ENCODE measurements at regions not wholly inside any gene's neighbourhood (a gene's known extent, or its start where the extent isn't known, plus 50 kb on each side); places are given as distances from the start of the nearest gene placed in this dataset.

- Histone ChIP-seq H3K23ac (ENCODE audit: low read length) (no peak overlapping the region), H4K12ac (ENCODE audit: low read depth, low read length) (no peak overlapping the region), H3K79me2 (ENCODE audit: control insufficient read depth, insufficient read depth, low read length, poor library complexity) (no peaks in the 10 kb centered on the region), H2AK5ac (ENCODE audit: low read length) (no peak overlapping the region), H4K91ac (ENCODE audit: low read depth, low read length) (no peak overlapping the region), H3K27me3 (ENCODE audit: insufficient read depth, low read length) (no peaks in the 10 kb centered on the region), H2AFZ (ENCODE audit: insufficient read depth, low read length, poor library complexity) (no peak overlapping the region), H3K36me3 (ENCODE audit: control insufficient read depth in 1 of 2, insufficient read depth in 2 of 2, low read length in 2 of 2) (no peaks in the 10 kb centered on the region), H3K4me3 (ENCODE audit: low read depth, low read length) (no peak overlapping the region), H3K4ac (ENCODE audit: low read depth, low read length) (no peak overlapping the region), H3K4me1 (ENCODE audit: control insufficient read depth in 1 of 2, insufficient read depth in 2 of 2, low read length in 2 of 2) (peaks cover 0 to 2% of the 10 kb centered on the region in 2 experiments), H3K9me3 (ENCODE audit: insufficient read depth, low read depth, low read length) (no peaks in the 10 kb centered on the region), H3K4me2 (ENCODE audit: low read length) (no peak overlapping the region), H3K14ac (ENCODE audit: low read length) (no peak overlapping the region), H2BK12ac (ENCODE audit: low read length) (no peak overlapping the region), H2BK5ac (ENCODE audit: low read depth, low read length, poor library complexity) (no peak overlapping the region), H2BK120ac (ENCODE audit: insufficient read depth, low read length, poor library complexity) (no peak overlapping the region), H3K79me1 (ENCODE audit: low read length) (no peaks in the 10 kb centered on the region), H3K18ac (ENCODE audit: low read length) (no peak overlapping the region), H3K9ac (ENCODE audit: low read length) (no peak overlapping the region), H3K27ac (ENCODE audit: low read depth, low read length) (no peak overlapping the region), H4K8ac (ENCODE audit: low read depth, low read length) (no peak overlapping the region)
- no CpG with 5 or more reads among the region's 5 CpGs for WGBS (ENCODE audit: extremely low coverage, insufficient coverage, insufficient read length)
- no peak for DNase-seq
Observed at GRCh38 chr7:132720835-132721234, 144.6 kb upstream of the PLXNA4 start.

- Histone ChIP-seq H3K14ac (ENCODE audit: low read length) (no peak overlapping the region), H3K4me3 (ENCODE audit: low read depth, low read length) (no peak overlapping the region), H3K18ac (ENCODE audit: low read length) (no peak overlapping the region), H3K9me3 (ENCODE audit: insufficient read depth, low read depth, low read length) (no peaks in the 10 kb centered on the region), H3K79me2 (ENCODE audit: control insufficient read depth, insufficient read depth, low read length, poor library complexity) (no peaks in the 10 kb centered on the region), H3K23ac (ENCODE audit: low read length) (no peak overlapping the region), H3K4me1 (ENCODE audit: control insufficient read depth in 1 of 2, insufficient read depth in 2 of 2, low read length in 2 of 2) (no peaks in the 10 kb centered on the region), H2AK5ac (ENCODE audit: low read length) (no peak overlapping the region), H2BK120ac (ENCODE audit: insufficient read depth, low read length, poor library complexity) (no peak overlapping the region), H4K12ac (ENCODE audit: low read depth, low read length) (no peak overlapping the region), H2AFZ (ENCODE audit: insufficient read depth, low read length, poor library complexity) (no peak overlapping the region), H3K4me2 (ENCODE audit: low read length) (no peak overlapping the region), H3K36me3 (ENCODE audit: control insufficient read depth in 1 of 2, insufficient read depth in 2 of 2, low read length in 2 of 2) (no peaks in the 10 kb centered on the region), H2BK12ac (ENCODE audit: low read length) (no peak overlapping the region), H3K79me1 (ENCODE audit: low read length) (no peaks in the 10 kb centered on the region), H4K8ac (ENCODE audit: low read depth, low read length) (no peak overlapping the region), H2BK5ac (ENCODE audit: low read depth, low read length, poor library complexity) (no peak overlapping the region), H3K27me3 (ENCODE audit: insufficient read depth, low read length) (no peaks in the 10 kb centered on the region), H4K91ac (ENCODE audit: low read depth, low read length) (no peak overlapping the region), H3K4ac (ENCODE audit: low read depth, low read length) (no peak overlapping the region), H3K9ac (ENCODE audit: low read length) (no peak overlapping the region), H3K27ac (ENCODE audit: low read depth, low read length) (no peak overlapping the region)
- DNase-seq = no peak
- WGBS (ENCODE audit: extremely low coverage, insufficient coverage, insufficient read length) = no CpG with 5 or more reads among the region's 3 CpGs
Observed at GRCh38 chr7:132713893-132714292, 137.6 kb upstream of the PLXNA4 start.

GRCh38 chr7:132709971-132710567, 133.8 kb upstream of the PLXNA4 start:
- Histone ChIP-seq H4K8ac (ENCODE audit: low read depth, low read length) (no peak overlapping the region), H3K79me2 (ENCODE audit: control insufficient read depth, insufficient read depth, low read length, poor library complexity) (no peaks in the 10 kb centered on the region), H3K9me3 (ENCODE audit: insufficient read depth, low read depth, low read length) (no peaks in the 10 kb centered on the region), H3K27ac (ENCODE audit: low read depth, low read length) (no peak overlapping the region), H3K9ac (ENCODE audit: low read length) (no peak overlapping the region), H2BK5ac (ENCODE audit: low read depth, low read length, poor library complexity) (no peak overlapping the region), H2AK5ac (ENCODE audit: low read length) (no peak overlapping the region), H2BK12ac (ENCODE audit: low read length) (no peak overlapping the region), H3K14ac (ENCODE audit: low read length) (no peak overlapping the region), H3K23ac (ENCODE audit: low read length) (no peak overlapping the region), H3K4me2 (ENCODE audit: low read length) (no peak overlapping the region), H3K4ac (ENCODE audit: low read depth, low read length) (no peak overlapping the region), H2AFZ (ENCODE audit: insufficient read depth, low read length, poor library complexity) (no peak overlapping the region), H3K4me1 (ENCODE audit: control insufficient read depth in 1 of 2, insufficient read depth in 2 of 2, low read length in 2 of 2) (no peaks in the 10 kb centered on the region), H3K36me3 (ENCODE audit: control insufficient read depth in 1 of 2, insufficient read depth in 2 of 2, low read length in 2 of 2) (no peaks in the 10 kb centered on the region), H4K91ac (ENCODE audit: low read depth, low read length) (no peak overlapping the region), H4K12ac (ENCODE audit: low read depth, low read length) (no peak overlapping the region), H2BK120ac (ENCODE audit: insufficient read depth, low read length, poor library complexity) (no peak overlapping the region), H3K4me3 (ENCODE audit: low read depth, low read length) (no peak overlapping the region), H3K18ac (ENCODE audit: low read length) (no peak overlapping the region), H3K79me1 (ENCODE audit: low read length) (no peaks in the 10 kb centered on the region), H3K27me3 (ENCODE audit: insufficient read depth, low read length) (no peaks in the 10 kb centered on the region)
- no CpG with 5 or more reads among the region's 7 CpGs for WGBS (ENCODE audit: extremely low coverage, insufficient coverage, insufficient read length)
- peak; percentile 15 to 69 for DNase-seq

GRCh38 chr7:132708470-132708869, 132.2 kb upstream of the PLXNA4 start:
- no CpG with 5 or more reads among the region's 5 CpGs for WGBS (ENCODE audit: extremely low coverage, insufficient coverage, insufficient read length)

More at GRCh38 chr7:132708470-132708869, 132.2 kb upstream of the PLXNA4 start:
- Histone ChIP-seq H3K27me3 (ENCODE audit: insufficient read depth, low read length) (no peaks in the 10 kb centered on the region), H2BK12ac (ENCODE audit: low read length) (no peak overlapping the region), H3K9ac (ENCODE audit: low read length) (no peak overlapping the region), H3K4ac (ENCODE audit: low read depth, low read length) (no peak overlapping the region), H4K12ac (ENCODE audit: low read depth, low read length) (no peak overlapping the region), H3K79me2 (ENCODE audit: control insufficient read depth, insufficient read depth, low read length, poor library complexity) (no peaks in the 10 kb centered on the region), H2AFZ (ENCODE audit: insufficient read depth, low read length, poor library complexity) (no peak overlapping the region), H3K18ac (ENCODE audit: low read length) (no peak overlapping the region), H3K4me3 (ENCODE audit: low read depth, low read length) (no peak overlapping the region), H2BK120ac (ENCODE audit: insufficient read depth, low read length, poor library complexity) (no peak overlapping the region), H3K27ac (ENCODE audit: low read depth, low read length) (no peak overlapping the region), H3K23ac (ENCODE audit: low read length) (no peak overlapping the region), H4K8ac (ENCODE audit: low read depth, low read length) (no peak overlapping the region), H3K4me1 (ENCODE audit: control insufficient read depth in 1 of 2, insufficient read depth in 2 of 2, low read length in 2 of 2) (no peaks in the 10 kb centered on the region), H3K9me3 (ENCODE audit: insufficient read depth, low read depth, low read length) (no peaks in the 10 kb centered on the region), H3K4me2 (ENCODE audit: low read length) (no peak overlapping the region), H3K36me3 (ENCODE audit: control insufficient read depth in 1 of 2, insufficient read depth in 2 of 2, low read length in 2 of 2) (no peaks in the 10 kb centered on the region), H2AK5ac (ENCODE audit: low read length) (no peak overlapping the region), H2BK5ac (ENCODE audit: low read depth, low read length, poor library complexity) (no peak overlapping the region), H4K91ac (ENCODE audit: low read depth, low read length) (no peak overlapping the region), H3K79me1 (ENCODE audit: low read length) (no peaks in the 10 kb centered on the region), H3K14ac (ENCODE audit: low read length) (no peak overlapping the region)
- DNase-seq = no peak

All from trophoblast cell (in vitro differentiated cells and primary cell).